RPMI7951 (cell line): ENCODE measurements at regions not wholly inside any gene's neighbourhood (a gene's known extent, or its start where the extent isn't known, plus 50 kb on each side); places are given as distances from the start of the nearest gene placed in this dataset.

Experiments
- DNase-seq: peaks from one replicate; pipeline ENCODE4 v3.0.0-alpha.2; 2012; ENCODE audit warnings: low read depth

DNA sequence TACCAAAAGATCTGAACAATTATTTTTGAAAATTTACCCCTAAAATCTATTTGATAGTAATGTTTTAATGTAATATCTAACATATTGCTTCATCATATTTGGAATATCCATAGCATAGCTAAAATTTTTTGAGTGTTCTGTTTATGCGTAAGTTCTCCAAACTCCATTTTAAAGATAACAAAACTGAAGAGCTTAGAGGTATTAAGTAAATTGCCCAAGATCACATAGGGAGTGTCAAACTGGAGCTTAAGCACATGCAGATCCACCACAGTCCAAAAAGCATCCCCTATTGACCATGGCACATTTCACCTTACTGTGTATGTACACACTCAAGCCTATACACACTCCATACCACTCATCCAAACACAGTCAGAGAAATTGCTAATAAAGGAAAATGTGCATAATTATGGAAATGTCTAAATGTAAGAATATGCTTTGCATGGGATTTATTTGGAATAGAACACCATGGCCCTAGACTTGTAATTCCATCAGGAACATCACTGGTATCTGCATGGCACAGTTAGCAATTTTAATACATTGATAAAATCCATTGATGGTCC is 85.2 kb upstream of the TGFBR2 start:
- no peak for DNase-seq

DNA sequence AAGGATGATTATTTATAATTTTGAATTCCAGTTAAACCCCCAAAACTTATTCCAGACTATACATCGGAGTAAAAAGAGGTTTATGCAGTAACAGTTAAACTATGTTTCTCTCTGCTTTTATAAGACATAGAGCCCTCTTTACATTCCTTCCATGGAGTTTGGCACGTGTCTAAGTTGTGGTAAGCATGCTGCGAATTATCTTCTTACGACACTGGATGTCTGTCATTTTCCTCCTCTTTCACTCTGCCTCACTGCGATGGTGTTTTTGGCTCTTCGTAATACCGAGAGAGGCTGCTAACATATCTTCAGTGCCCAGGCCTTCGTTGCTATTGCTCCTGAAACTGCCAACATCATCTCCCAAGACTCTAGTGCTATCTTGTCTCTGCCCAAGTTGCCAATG is 83.9 kb upstream of the TGFBR2 start:
- DNase-seq: no peak

DNA sequence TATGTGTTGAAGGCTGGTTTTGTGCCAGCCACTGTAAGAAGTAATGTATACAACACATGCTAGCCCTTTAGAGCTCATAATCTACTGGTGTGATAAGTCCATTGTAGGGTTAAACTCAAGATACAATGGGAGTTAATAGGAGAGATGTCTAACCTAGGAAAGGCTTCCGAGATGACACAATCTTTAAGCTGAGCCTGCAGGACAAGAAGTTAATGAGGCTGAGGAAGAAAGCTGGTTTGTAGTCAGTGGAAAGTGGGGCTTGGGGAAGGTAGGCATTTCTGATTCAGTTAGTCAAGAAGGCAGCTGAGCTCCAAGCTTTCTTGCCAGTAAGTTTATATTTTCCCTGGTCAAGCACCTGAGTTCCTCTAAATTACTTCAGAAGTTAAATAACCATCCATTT is 83.0 kb upstream of the TGFBR2 start:
- DNase-seq: no peak

- no peak for DNase-seq
Measured at GRCh38 chr3:30524357-30525040, 81.9 kb upstream of the TGFBR2 start.

DNA sequence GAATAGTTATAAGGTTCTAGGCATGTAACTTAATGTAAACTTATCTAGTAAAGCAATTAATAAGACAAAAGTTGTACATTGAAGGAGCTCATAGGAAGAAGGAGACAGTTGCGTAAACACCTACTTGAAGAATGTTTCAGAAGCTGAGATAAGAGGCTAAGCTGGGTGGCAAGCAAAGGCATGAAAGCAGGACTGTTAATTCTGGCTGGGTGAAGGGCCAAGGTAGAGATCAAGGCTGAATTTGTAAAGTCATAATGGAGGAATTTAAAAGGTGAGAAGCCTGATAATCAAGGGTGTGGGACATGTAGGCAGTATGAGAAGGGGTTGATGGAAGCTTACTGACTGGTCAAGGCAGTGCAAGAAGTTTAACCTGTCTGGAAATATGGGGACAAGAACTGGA is 80.4 kb upstream of the TGFBR2 start:
- DNase-seq: no peak

DNA sequence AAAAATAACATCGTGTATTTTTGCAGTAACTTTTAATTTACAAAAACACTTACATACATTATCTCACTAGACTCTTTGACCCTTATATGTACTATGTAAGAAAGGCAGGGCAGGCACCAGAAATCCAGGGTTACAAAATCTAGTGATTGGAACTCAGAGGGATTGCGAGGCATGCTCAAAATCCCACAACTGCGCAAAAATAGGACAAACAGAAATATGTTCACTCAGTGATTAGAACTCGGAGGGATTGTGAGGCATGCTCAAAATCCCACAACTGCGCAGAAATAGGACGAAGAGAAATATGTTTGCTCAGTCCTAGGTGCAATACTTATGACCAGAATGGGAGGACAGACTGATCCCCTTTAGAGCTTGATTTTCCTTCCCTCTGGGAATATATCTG is 79.2 kb upstream of the TGFBR2 start:
- no peak for DNase-seq

DNA sequence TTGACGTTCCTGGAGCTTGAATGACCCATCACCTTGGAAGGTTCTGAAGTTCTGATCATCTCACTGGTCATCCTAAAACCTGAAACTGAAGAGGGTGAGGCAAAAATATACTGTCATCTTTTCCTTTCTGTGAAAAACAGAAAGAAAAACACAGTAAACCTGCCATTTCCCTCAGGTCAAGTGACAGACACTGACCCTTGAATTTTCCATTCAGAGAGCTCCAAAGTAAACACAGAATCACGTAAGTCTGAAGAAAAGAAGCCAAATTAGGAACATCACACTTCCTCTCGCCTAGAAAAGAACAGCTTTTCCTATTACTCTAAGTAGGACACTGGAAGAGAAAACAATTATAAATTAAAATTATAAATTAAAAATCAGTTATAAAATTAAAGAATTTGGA is 78.7 kb upstream of the TGFBR2 start:
- DNase-seq: no peak

DNA sequence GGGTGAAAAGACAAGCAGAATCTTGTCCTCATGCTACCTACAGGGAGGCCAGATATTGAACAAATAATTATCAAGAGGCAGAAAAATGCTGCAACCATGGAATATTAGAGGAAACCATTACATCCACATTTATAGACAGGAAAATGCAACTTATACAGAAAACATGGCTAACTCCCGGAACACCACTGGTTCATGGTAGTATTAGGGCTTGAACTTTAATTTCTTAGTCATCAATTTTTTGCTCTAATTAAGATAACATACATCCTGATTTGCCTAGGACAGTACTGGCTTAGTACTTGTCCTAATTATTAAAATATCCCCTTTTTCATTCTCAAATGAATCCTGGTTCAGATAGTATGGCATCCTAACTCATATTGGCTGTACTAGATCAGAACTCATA is 76.3 kb upstream of the TGFBR2 start:
- DNase-seq: no peak

DNA sequence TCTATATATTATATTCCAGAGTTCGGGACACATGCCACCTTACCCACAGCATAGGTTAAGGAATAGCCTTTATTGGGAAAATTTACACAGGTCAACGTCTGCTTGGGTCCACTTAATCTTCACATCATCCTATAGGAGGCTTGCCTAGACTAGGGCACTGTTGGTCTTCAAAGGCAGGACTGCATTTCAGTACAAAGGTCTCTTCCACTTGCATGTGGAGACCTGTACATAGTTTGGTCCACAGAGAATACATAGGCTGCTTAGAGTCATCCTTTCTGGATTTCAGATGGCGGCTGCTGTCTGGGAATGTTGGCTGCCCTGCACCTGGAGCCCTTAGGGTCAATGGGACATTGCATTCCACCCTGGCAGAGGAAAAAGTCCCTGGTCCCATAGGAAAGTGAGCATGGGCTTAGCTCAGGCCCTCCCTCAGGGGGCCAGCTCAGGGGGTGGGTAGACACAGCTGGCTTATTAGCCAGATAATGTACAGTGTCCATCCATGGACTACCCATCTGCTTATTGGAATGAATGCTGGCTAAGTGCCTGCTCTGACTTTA is 75.3 kb upstream of the TGFBR2 start:
- DNase-seq: peak; percentile 9

DNA sequence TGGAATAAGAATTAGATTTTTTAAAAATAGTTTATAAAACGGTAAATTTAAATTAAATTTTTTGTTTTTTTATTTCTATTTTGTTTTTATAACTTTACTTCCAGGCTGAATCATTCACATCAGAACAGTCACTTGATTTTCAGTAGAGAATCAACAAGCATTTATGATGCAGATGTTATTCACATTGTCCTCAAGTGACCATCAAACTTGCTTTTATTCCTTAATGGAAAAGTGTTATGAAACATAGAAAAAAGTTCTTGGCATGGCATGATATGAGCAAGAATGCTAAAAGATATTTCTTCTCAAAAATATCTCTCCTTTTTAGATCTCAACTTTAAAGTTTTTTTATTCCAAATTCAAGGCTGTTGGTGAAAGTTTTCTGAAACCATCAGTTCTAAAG is 70.9 kb upstream of the TGFBR2 start:
- DNase-seq: no peak

GRCh38 chr3:30538791-30539190 is 67.6 kb upstream of the TGFBR2 start:
- peak; percentile 82 for DNase-seq

DNA sequence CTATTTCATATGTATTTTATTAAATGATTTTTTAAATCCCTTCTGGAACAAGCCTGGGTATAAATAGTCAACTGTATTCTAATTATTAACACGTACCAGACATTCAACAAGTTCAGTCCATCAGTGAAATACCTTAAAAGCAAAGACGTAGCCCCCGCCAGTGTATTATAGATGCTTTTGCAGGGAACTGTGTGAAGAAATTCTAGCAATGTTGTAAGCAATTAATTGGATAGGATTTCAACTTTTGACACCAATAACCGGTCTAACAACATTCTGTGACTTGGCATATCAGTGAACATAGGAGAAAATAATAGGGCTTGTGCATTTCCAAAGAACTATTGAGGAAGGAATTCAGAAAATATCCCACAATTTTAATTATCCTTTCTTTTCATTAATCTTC is 67.2 kb upstream of the TGFBR2 start:
- DNase-seq: no peak

DNA sequence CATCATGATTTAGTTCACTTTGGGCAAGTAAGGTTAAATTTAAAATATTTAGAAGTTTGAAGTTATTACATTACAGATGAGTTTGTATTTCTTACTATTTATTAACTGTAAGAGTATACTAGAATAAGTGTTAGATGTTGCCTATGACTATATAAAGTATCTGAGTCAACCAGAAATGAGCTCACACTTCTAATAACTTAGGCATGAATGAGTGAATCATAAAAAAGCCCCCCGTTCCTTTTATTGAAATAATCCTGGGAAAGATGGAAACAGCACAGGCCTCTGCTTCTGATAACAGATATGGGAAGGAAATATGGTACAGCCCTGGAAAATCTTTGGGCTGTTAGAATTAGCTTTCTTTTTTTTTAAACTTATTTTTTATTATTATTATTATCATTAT is 66.6 kb upstream of the TGFBR2 start:
- peak; percentile 37 for DNase-seq

DNA sequence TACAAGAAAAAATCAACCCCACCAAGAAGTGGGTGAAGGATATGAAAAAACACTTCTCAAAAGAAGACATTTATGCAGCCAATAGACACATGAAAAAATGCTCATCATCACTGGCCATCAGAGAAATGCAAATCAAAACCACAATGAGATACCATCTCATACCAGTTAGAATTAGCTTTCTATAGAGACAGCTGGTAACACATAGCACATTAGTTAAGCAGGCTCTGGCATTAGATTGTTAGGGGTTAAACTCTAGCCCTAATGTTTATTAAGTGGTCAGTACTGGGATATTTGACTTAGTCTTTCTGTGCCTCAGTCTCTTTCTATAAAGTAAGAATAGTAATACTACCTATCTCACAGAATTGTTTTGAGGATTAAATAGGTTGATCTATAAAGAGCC is 65.2 kb upstream of the TGFBR2 start:
- peak; percentile 54 for DNase-seq

DNA sequence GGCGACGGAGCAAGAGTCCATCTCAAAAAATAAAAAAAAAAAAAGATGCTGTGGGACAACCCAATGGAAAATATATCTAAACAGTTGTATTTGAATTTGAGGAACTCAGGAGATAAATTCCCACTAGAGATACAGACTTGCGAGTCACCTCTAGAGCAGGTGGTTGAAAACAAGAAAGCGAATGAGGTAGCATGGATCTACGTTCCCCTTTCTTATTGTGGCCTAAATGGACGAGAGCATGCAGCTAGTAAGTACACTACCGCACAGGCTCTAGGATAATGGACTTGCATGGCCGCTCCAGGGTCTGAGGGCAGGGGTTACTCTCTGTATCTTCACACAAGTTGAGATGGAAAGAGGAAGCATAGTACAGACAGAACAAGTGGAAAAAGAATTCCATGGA is 63.5 kb upstream of the TGFBR2 start:
- DNase-seq: no peak

GRCh38 chr3:30544812-30545211 is 61.6 kb upstream of the TGFBR2 start:
- DNase-seq: peak; percentile 91

- no peak for DNase-seq
Measured at GRCh38 chr3:30546934-30547333, 59.5 kb upstream of the TGFBR2 start.

- DNase-seq: no peak
Measured at GRCh38 chr3:30547716-30548115, 58.7 kb upstream of the TGFBR2 start.

GRCh38 chr3:30548600-30548999 is 57.8 kb upstream of the TGFBR2 start:
- DNase-seq: no peak

- peak; percentile 23 for DNase-seq
Measured at GRCh38 chr3:30549600-30549999, 56.8 kb upstream of the TGFBR2 start.

DNA sequence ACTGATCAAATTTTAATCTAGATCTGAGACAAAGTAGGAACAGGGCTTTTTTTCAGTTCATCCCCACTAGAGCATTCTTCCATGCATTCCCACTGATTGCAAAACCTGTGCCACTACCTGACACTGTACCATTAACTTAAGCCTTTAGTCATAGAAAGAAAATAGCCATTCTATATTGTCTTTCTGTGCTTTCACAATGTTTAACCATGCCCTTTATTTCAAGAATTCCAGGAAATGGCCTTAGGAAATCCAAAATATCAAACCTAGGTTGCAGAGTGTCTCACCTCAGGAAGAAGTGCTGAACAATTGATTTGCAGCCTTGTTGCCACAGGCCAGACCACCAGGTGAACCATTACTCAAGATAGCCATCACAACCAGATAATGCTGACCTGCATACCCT is 56.2 kb upstream of the TGFBR2 start:
- DNase-seq: no peak

GRCh38 chr3:30551266-30551665 is 55.1 kb upstream of the TGFBR2 start:
- DNase-seq: no peak

DNA sequence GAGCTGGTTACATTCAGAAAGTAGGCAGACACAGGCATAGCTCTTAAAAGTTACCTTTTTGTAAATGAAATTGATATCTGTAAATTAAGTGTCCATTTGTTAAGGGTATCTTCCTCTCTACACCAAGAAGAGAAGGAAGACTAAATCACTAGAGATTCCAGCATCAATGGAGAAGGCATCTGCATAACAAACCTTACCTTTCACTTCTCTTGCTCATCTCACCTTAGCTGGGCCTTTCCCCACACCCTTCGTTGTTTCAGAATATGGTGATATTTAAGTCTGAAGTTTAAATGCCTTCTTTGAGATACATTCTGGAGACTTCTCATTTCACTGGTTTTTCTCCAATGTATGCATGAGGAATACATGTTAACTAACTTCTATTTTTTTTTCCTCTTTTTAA is 54.5 kb upstream of the TGFBR2 start:
- DNase-seq: no peak
